Cardiac fibroblast (primary cell): ENCODE measurements at regions not wholly inside any gene's neighbourhood (a gene's known extent, or its start where the extent isn't known, plus 50 kb on each side); places are given as distances from the start of the nearest gene placed in this dataset.

Experiments used
- DNase-seq, 2 donors: peaks; one replicate each; pipeline versions ENCODE4 v3.0.0 to v3.0.0-alpha.2; 2010; ENCODE audit warnings: low read depth in 2 of 2
- H3K4me3 ChIP-seq, 2 donors: replicated peaks in 1 of 2; 1 replicate in 1 of 2; 2 replicates in 1 of 2; pipeline ENCODE4 v1.5.1; 2011; ENCODE audit warnings: low read depth in 2 of 2, low read length in 2 of 2, mild to moderate bottlenecking in 2 of 2, moderate library complexity in 1 of 2
- TF ChIP-seq, protein P1 (sequence below): IDR thresholded peaks from one replicate; pipeline ENCODE4 v1.5.1; 2011; ENCODE audit warnings: low read depth, mild to moderate bottlenecking, low read length, inconsistent platforms

DNA sequence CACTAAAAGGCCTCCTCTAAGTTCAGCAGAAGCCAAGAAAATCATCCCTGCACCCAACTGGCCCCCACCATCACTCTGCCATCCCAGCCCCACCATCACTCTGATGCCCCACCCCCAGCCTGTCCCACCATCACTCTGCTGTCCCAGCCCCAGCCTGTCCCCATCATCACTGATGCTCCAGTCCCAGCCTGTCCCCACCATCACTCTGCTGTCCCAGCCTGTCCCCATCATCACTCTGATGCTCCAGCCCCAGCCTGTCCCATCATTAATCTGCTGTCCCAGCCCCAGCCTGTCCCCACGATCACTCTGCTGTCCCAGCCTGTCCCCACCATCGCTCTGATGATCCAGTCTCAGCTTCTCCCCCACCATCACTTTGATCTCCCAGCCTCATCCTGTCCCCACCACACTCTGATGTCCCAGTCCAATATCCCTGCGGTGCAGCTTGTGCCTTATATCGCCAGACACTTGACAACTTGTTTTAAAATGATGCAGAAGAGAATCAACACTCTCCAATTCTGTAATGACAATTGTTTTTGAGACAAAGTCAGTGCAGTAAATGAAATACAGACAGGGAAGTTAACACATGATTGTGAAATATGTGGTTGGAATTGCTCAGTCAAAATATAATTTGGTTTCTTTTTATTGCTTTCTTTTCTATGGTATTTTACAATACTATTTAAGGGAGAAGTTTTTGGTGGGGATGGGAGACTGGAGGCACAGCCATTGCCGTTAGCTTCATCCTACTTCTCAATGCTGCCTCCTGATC lies 100.8 kb downstream of the TNFAIP3 start:
- no peak overlapping the region for H3K4me3 ChIP-seq
- DNase-seq, result peak; percentile 28 to 53
- TF ChIP-seq, protein P1, sequence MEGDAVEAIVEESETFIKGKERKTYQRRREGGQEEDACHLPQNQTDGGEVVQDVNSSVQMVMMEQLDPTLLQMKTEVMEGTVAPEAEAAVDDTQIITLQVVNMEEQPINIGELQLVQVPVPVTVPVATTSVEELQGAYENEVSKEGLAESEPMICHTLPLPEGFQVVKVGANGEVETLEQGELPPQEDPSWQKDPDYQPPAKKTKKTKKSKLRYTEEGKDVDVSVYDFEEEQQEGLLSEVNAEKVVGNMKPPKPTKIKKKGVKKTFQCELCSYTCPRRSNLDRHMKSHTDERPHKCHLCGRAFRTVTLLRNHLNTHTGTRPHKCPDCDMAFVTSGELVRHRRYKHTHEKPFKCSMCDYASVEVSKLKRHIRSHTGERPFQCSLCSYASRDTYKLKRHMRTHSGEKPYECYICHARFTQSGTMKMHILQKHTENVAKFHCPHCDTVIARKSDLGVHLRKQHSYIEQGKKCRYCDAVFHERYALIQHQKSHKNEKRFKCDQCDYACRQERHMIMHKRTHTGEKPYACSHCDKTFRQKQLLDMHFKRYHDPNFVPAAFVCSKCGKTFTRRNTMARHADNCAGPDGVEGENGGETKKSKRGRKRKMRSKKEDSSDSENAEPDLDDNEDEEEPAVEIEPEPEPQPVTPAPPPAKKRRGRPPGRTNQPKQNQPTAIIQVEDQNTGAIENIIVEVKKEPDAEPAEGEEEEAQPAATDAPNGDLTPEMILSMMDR, result no peak

DNA sequence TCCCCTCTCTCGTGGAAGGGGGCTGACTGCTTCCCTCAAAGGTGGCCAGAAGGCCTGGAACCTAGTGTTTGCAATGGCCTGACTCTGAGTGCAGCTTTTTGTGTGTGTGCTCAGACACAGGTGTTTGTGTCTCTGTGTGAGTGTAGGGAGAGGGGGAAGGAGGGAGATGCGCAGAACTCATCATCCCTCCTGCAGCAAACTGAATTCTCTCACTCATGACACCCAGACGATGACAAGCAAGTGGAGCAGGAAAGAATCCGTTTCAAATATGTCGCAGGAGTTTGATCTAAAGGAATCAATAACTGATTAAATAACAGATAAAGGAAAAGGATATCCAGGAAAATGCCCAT lies 101.4 kb downstream of the TNFAIP3 start:
- H3K4me3 ChIP-seq, result no peak overlapping the region
- DNase-seq, result no peak
- TF ChIP-seq, protein P1, result no peak

- no peak overlapping the region for H3K4me3 ChIP-seq
- TF ChIP-seq, protein P1, result no peak
- peak; percentile 12 to 21 for DNase-seq
These were observed 101.8 kb downstream of the TNFAIP3 start for GRCh38 chr6:137968901-137969300.

- no peak for DNase-seq
- TF ChIP-seq, protein P1, result no peak
- no peak overlapping the region for H3K4me3 ChIP-seq
These were observed 102.8 kb downstream of the TNFAIP3 start for GRCh38 chr6:137969874-137970273.

GRCh38 chr6:137970368-137970767 lies 103.3 kb downstream of the TNFAIP3 start:
- no peak for DNase-seq
- TF ChIP-seq, protein P1, result no peak
- H3K4me3 ChIP-seq, result no peak overlapping the region

GRCh38 chr6:137973201-137973600 lies 106.1 kb downstream of the TNFAIP3 start:
- peak; percentile 59 to 74 for DNase-seq
- TF ChIP-seq, protein P1, result no peak
- no peak overlapping the region for H3K4me3 ChIP-seq
